HG02588 (cell line): ENCODE measurements at regions not wholly inside any gene's neighbourhood (a gene's known extent, or its start where the extent isn't known, plus 50 kb on each side); places are given as distances from the start of the nearest gene placed in this dataset.
"Not testable (repeated sequence)": the region's sequence is repeated elsewhere in the genome, so short reads cannot be mapped to it uniquely, and the experiment has no call there.

Experiments
- ATAC-seq: cut with Tn5 transposase; IDR thresholded peaks from one replicate; pipeline ENCODE4 v1.9.1; 2021; ENCODE audit warnings: mild to moderate bottlenecking, moderate library complexity; ENCODE audit not compliant: unreplicated experiment

DNA sequence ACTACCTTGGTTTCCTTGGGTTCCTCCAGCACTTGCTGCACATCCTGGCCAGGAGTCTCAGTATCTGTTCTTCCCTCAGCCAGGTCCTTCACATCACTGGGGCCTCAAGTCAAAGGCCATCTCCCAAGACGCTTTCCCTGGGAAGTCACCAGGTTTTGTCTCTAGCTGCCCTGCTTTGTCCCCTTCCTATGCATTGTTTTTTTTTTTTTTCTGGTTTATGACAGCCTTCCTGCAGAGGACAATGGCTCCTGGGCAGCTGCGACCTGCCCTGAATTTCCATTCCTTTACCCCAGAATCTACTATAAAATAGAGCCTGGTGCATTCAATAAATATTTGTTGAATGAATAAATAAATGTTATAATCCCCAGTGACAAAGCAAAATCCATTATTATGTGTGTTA is 687.3 kb downstream of the QKI start:
- ATAC-seq = no peak

DNA sequence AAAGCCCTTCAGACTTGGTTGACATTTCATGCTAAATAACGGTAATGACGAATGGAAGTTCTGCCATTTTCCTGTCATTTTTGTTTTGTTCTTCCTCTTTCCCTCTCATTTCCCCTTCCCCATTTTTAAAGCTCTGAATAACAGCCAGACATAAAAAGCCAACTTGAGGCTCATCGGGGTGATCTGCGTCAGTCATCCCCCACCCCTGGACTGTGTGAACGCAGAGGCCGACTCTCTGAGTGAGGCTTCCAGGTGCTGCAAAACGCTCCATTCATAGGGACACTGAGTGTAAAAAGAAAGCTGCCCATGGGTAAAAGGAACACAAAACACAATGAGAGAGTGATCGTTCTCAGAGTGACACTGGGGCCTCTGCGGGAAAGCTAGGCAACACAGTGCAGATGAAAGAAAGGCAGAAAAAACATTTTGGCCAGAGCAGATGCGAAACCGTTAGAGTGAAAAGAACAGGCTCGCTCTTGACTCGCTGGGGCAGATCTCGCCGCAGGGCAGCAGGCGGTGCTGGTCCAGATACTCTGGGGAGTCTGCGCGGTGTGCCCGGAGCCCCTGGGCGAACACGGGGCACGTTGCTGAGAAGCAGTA is 684.8 kb downstream of the QKI start:
- ATAC-seq = no peak

- no peak for ATAC-seq
Observed at GRCh38 chr6:164098857-164099267, 684.3 kb downstream of the QKI start.

DNA sequence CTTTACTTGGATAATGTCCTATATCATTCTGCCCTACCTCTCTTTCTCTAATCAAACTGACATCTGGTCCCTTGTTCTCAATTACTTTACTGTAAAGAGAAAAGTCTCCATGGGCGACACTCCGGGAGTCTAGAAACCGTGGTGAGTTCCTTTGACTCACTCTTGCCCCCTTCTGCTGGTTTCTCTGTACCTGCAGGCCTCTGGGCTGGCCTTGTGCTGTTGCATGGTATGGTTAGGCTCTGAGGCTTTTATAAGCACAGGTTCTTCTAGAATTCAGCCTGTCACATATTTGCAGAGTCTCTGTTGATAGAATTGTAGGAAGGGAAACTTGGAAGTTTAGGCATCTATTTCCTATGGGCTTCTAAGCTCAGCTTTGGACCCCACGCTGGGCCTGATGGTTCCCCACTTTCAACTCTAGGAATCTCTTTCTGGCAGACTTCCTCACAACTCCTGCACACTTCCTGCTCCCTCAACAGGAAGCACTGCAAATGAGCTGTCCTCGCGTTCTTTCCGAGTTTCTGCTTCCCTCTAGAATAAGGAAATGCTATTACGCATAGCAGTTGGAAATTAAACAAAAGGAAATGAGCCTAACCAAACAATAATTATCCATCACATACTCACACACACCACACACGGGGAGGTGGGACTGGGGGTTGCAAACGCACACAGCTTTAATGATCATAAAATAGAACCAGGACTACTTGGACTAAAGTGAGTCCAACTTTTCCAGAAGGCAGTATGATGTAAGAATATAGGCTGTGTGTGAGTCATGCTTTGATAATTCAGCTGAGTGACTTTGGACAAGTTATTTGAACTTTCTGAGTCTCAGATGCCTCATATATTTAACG is 683.3 kb downstream of the QKI start:
- ATAC-seq = no peak

- no peak for ATAC-seq
Observed at GRCh38 chr6:164097056-164097455, 682.5 kb downstream of the QKI start.

GRCh38 chr6:164095056-164095455 is 680.5 kb downstream of the QKI start:
- no peak for ATAC-seq

DNA sequence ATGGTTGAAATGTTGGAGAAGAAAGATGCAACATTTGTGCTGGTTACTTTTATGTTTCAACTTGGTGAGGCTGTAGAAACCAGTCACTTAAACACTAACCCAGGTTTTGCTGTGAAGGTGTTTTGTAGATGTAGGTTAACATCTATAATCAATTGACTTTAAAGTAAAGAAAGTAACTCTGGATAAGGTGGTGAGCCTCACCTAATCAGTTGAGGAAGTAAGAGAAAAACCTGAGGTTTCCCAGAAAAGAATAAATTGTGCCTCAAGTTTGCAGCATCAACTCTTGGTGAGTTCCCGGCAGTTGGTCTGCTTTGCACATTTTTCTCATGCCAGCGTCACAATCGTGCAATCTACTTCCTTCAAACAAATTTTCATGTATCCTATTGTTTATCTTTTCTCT is 673.4 kb downstream of the QKI start:
- no peak for ATAC-seq

- no peak for ATAC-seq
Observed at GRCh38 chr6:164087211-164087610, 672.7 kb downstream of the QKI start.

GRCh38 chr6:164086076-164086887 is 671.8 kb downstream of the QKI start:
- no peak for ATAC-seq

DNA sequence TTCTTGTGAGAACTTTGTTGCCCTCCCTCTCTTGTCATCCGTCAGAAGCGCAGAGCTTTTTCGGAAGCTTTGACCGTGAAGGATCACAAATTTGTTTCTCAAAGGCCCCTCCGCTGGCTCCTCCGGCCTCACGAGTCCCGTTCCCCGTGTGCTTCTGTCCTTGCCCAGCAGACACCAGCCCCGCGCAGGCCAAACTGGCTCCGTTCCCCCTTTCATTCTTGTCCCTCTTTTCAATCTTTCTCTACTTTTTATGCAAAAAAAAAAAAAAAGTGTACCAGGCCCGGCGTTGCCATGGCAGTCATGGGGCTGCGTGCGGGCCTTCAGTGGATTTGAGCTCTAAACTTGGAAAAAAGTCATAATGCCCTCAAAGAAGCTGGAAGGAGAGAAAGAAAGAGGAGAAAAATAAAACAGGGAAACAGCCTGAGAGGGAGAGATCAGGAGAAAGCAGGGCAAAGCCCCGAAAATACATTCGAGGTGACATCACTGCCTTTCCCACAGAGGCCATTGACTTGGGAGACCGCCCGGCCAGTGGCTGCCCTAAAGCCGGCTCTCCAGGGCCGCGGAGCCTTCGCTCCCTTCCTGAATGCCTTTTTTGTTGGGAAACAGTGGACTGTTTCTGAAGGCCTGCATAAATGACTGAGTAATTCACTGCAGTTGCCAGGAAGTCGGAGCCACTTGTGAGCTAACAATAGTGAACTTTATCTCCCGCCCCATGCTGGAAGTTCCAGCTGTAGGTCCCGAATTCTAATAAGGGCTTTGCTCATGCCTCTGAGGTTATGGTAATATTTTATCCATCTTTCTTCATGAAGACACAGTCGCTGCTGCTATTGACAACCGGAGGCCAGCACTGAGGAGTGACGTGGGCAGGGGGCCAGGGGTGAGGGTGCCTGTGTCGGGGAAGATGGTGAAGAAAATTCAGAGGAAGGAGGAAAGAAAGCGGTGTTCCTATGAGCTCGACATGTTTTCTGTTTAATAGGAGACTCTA is 670.9 kb downstream of the QKI start:
- no peak for ATAC-seq

GRCh38 chr6:164079275-164079600 is 664.7 kb downstream of the QKI start:
- no peak for ATAC-seq

DNA sequence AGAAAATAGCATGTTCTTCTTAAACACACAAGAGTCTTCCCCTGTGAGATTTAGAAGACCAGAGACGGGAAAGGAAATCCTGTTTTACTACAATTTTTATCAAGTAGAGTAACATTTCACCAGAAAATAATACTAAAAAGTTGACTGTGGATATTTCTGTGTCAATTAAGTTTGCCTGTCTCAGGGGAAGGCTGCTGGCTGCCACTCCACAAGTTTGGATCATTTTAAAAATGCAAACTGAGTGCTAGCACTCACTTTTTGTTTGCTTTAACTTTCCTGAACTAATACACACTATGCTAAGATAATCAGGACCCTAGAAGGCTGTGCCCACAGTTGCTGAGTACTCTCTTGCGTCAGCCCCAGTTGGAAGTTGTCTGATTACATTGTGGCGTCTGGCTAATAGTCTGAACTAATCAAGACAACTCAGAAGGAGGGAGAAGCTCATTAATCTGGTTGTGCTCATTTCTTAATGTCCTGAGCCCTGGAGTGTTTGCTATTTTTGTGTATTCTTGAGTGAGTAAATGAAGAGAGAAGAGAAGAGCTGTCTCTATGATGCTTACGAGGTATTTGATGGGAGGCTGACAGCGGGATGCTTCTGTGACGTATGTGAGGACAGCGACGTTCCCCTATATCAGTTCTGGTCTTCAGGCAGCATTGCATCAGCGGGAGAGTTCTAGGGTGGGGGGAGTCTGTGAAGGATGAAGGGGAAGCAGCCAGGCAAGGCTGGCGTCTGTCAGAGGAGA is 664.2 kb downstream of the QKI start:
- ATAC-seq = no peak

DNA sequence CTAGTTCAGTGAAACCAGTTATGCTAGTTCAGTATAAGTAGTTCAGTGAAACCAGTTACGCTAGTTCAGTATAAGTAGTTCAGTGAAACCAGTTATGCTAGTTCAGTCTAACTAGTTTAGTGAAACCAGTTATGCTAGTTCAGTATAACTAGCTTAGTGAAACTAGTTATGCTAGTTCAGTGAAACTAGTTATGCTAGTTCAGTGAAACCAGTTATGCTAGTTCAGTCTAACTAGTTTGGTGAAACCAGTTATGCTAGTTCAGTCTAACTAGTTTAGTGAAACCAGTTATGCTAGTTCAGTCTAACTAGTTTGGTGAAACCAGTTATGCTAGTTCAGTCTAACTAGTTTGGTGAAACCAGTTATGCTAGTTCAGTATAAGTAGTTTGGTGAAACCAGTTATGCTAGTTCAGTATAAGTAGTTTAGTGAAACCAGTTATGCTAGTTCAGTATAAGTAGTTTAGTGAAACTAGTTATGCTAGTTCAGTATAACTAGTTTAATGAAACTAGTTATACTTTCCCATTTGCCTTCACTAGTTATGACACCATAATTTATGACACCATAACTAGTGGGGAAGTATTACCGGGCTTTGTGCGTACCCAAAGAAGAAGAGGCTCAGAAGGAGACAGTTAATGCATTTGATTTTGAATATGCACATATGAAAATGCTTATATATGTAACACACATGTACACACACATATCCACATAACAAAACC is 662.5 kb downstream of the QKI start:
- ATAC-seq = not testable (repeated sequence)

DNA sequence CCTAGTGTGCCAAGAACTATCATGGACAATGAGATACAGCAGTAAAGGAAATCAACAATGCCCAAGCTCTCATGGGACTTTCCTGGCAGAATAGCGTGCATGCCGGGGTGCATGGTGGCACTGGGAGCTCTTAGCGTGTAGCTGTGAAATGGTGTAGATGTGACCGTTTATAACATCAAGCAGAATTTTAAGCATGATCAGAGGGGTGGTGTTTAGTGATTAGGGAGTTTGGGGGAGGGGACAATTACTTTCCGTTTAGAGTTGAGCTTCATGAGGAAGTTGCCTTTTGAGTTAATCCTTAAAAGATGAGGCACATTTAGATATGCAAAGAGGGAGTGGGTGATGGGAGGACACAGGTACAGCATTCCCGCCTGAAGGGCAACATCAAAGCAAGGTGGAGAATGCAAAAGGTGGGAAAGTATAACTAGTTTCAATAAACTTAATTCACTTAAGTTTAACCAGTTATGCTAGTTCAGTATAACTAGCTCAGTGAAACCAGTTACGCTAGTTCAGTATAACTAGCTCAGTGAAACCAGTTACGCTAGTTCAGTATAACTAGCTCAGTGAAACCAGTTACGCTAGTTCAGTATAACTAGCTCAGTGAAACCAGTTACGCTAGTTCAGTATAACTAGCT is 661.6 kb downstream of the QKI start:
- no peak for ATAC-seq

GRCh38 chr6:164072240-164072666 is 657.7 kb downstream of the QKI start:
- ATAC-seq = no peak

- ATAC-seq = no peak
Observed at GRCh38 chr6:164069350-164069990, 655.0 kb downstream of the QKI start.

DNA sequence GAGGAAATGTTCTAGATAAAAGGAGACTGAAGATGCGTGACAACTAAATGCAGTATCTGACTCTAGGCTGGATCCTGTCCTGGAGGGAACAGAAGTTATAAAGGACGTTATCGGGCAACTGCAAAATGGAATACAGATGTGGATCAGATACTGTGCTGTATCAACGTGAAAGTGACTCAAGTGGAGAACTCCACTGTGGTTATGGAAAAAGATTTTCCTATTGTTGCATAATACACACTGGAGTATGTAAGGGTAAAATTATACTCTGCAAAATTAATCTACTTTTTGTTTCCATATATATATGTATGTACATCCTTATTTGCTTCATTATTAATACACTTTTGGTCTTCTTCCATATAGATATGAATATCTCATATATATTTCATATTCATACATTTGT is 654.0 kb downstream of the QKI start:
- ATAC-seq = no peak

DNA sequence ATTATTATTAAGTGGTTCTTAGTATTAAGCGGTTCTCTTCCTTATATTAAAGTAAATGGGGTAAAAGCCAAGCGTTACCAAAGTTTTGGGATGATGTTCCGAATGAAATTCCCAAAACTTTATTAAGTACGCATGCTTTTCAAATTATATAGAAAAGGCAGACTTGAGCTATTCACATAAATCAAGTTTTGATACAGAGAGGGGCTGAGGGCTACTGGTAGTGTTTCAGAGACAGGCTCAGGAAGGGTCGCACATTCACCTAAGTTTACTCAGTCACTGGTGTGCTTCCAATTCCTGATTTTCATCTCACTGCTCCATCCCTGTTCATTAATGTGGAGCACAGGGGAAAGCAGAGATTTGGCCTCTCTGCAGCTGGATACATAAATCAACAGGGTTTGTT is 652.2 kb downstream of the QKI start:
- no peak for ATAC-seq
